K562 (cell line): ENCODE measurements at regions not wholly inside any gene's neighbourhood (a gene's known extent, or its start where the extent isn't known, plus 50 kb on each side); places are given as distances from the start of the nearest gene placed in this dataset.

Experiments used
- EZH2 ChIP-seq: IDR thresholded peaks from 2 replicates; pipeline ENCODE4 v1.6.1; 2012; ENCODE audit warnings: low read depth, mild to moderate bottlenecking, inconsistent platforms, low read length, borderline replicate concordance
- MCM5 ChIP-seq: fragments of 450-650 bp; IDR thresholded peaks from 2 replicates; pipeline ENCODE4 v1.6.1; 2016; ENCODE audit warnings: low read depth
- MXI1 ChIP-seq: IDR thresholded peaks from 2 replicates; pipeline ENCODE4 v1.6.1; 2011; ENCODE audit warnings: low read depth, mild to moderate bottlenecking, improper control_type of control experiment, low read length
- TF ChIP-seq, protein P1 (sequence below): fragments of 200-800 bp; sonication (Bioruptor generic); IDR thresholded peaks from 2 replicates; pipeline ENCODE4 v1.6.1; 2016; ENCODE audit warnings: missing genetic modification characterization, missing compliant biosample characterization

- TF ChIP-seq, protein P1, sequence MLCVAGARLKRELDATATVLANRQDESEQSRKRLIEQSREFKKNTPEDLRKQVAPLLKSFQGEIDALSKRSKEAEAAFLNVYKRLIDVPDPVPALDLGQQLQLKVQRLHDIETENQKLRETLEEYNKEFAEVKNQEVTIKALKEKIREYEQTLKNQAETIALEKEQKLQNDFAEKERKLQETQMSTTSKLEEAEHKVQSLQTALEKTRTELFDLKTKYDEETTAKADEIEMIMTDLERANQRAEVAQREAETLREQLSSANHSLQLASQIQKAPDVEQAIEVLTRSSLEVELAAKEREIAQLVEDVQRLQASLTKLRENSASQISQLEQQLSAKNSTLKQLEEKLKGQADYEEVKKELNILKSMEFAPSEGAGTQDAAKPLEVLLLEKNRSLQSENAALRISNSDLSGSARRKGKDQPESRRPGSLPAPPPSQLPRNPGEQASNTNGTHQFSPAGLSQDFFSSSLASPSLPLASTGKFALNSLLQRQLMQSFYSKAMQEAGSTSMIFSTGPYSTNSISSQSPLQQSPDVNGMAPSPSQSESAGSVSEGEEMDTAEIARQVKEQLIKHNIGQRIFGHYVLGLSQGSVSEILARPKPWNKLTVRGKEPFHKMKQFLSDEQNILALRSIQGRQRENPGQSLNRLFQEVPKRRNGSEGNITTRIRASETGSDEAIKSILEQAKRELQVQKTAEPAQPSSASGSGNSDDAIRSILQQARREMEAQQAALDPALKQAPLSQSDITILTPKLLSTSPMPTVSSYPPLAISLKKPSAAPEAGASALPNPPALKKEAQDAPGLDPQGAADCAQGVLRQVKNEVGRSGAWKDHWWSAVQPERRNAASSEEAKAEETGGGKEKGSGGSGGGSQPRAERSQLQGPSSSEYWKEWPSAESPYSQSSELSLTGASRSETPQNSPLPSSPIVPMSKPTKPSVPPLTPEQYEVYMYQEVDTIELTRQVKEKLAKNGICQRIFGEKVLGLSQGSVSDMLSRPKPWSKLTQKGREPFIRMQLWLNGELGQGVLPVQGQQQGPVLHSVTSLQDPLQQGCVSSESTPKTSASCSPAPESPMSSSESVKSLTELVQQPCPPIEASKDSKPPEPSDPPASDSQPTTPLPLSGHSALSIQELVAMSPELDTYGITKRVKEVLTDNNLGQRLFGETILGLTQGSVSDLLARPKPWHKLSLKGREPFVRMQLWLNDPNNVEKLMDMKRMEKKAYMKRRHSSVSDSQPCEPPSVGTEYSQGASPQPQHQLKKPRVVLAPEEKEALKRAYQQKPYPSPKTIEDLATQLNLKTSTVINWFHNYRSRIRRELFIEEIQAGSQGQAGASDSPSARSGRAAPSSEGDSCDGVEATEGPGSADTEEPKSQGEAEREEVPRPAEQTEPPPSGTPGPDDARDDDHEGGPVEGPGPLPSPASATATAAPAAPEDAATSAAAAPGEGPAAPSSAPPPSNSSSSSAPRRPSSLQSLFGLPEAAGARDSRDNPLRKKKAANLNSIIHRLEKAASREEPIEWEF (CRISPR knock-in tag): no peak
- no peak for TF ChIP-seq EZH2
- no peak for TF ChIP-seq MXI1
- no peak for TF ChIP-seq MCM5
Observed at GRCh38 chr11:80868831-80869230, 1428.0 kb upstream of the TENM4 start.
